Uterus (tissue), 3 donors: ENCODE measurements at regions not wholly inside any gene's neighbourhood (a gene's known extent, or its start where the extent isn't known, plus 50 kb on each side); places are given as distances from the start of the nearest gene placed in this dataset.

ENCODE experiments used
- DNase-seq, 2 donors: peaks; one replicate each; pipeline ENCODE4 v3.0.0-alpha.2; 2019 to 2020
- H3K27ac ChIP-seq, 2 donors: fragments of 200-600 bp; sonication (generic); 1 replicate in 1 of 2; 2 replicates in 1 of 2; pipeline ENCODE4 v1.5.1; 2016 to 2018
- H3K27me3 ChIP-seq, 2 donors: fragments of 200-600 bp; sonication (generic); one replicate each; pipeline ENCODE4 v1.5.1; 2018 to 2019; ENCODE audit warnings: control low read depth in 1 of 2
- H3K36me3 ChIP-seq, 2 donors: fragments of 200-600 bp; sonication (generic); one replicate each; pipeline ENCODE4 v1.5.1; 2019; ENCODE audit warnings: control low read depth in 1 of 2
- H3K4me1 ChIP-seq, 2 donors: fragments of 200-600 bp; sonication (generic); one replicate each; pipeline ENCODE4 v1.5.1; 2018 to 2019; ENCODE audit warnings: control low read depth in 1 of 2
- H3K4me3 ChIP-seq, 2 donors: fragments of 200-600 bp; sonication (generic); 1 replicate in 1 of 2; 2 replicates in 1 of 2; pipeline ENCODE4 v1.5.1; 2018 to 2019; ENCODE audit warnings: mild to moderate bottlenecking in 1 of 2
- H3K9me3 ChIP-seq, 2 donors: fragments of 200-600 bp; sonication (generic); one replicate each; pipeline ENCODE4 v1.5.1; 2019; ENCODE audit warnings: control low read depth in 1 of 2
- CTCF ChIP-seq, 4 experiments: fragments of 200-600 bp in 2 of 4; fragments of 450-650 bp in 2 of 4; sonication (generic) in 2 of 4; IDR thresholded peaks; one replicate each; pipeline ENCODE4 v1.5.1; 2016 to 2019; ENCODE audit warnings: antibody characterized with exemption in 4 of 4, mild to moderate bottlenecking in 2 of 4, moderate library complexity in 1 of 4
- POLR2A ChIP-seq, 2 donors: fragments of 450-650 bp; IDR thresholded peaks; one replicate each; pipeline ENCODE4 v1.6.1; 2016; ENCODE audit warnings: antibody characterized with exemption in 2 of 2, mild to moderate bottlenecking in 1 of 2, moderate library complexity in 1 of 2
- intact Hi-C: fragments of 100-400 bp; cut with DNase I; formaldehyde crosslinking; loops from one replicate; pipeline ENCODE4 v1.15.1; 2023; ENCODE audit warnings: low total_unique reads
- donor health status: DM: yes; HTN: yes; CAD: no.

GRCh38 chr14:87325741-87326140 lies 667.2 kb downstream of the GALC start:
- no peak for DNase-seq
- TF ChIP-seq POLR2A (IDR thresholded peaks at IDR 0.05): no peak
- TF ChIP-seq CTCF (IDR thresholded peaks at IDR 0.05): no peak
- Histone ChIP-seq H3K27ac (no peak overlapping the region), H3K36me3 (no peaks in the 10 kb centered on the region), H3K9me3 (no peaks in the 10 kb centered on the region), H3K4me3 (no peak overlapping the region), H3K4me1 (no peaks in the 10 kb centered on the region), H3K27me3 (no peaks in the 10 kb centered on the region)
- intact Hi-C loops: no loop called here

- H3K4me1 ChIP-seq: no peaks in the 10 kb centered on the region
- intact Hi-C loops: no loop called here
- H3K36me3 ChIP-seq: no peaks in the 10 kb centered on the region
- no peak for DNase-seq
- H3K27me3 ChIP-seq: no peaks in the 10 kb centered on the region
- no peaks in the 10 kb centered on the region for H3K9me3 ChIP-seq
- H3K27ac ChIP-seq: no peak overlapping the region
- TF ChIP-seq CTCF (IDR thresholded peaks at IDR 0.05): no peak
- no peak for TF ChIP-seq POLR2A (IDR thresholded peaks at IDR 0.05)
- H3K4me3 ChIP-seq: no peak overlapping the region
Measured at GRCh38 chr14:87323191-87323590, 669.8 kb downstream of the GALC start.

- Histone ChIP-seq H3K4me3 (no peak overlapping the region), H3K4me1 (no peaks in the 10 kb centered on the region), H3K9me3 (no peaks in the 10 kb centered on the region), H3K27me3 (no peaks in the 10 kb centered on the region), H3K27ac (no peak overlapping the region), H3K36me3 (no peaks in the 10 kb centered on the region)
- intact Hi-C loops: no loop called here
- no peak for DNase-seq
- TF ChIP-seq POLR2A (IDR thresholded peaks at IDR 0.05) (no peak), CTCF (IDR thresholded peaks at IDR 0.05) (no peak)
Measured at GRCh38 chr14:87321548-87321947, 671.4 kb downstream of the GALC start.

- TF ChIP-seq CTCF (IDR thresholded peaks at IDR 0.05) (no peak), POLR2A (IDR thresholded peaks at IDR 0.05) (no peak)
- Histone ChIP-seq H3K4me1 (no peaks in the 10 kb centered on the region), H3K4me3 (no peak overlapping the region), H3K9me3 (no peaks in the 10 kb centered on the region), H3K27me3 (no peaks in the 10 kb centered on the region), H3K36me3 (no peaks in the 10 kb centered on the region), H3K27ac (no peak overlapping the region)
- DNase-seq: no peak
- intact Hi-C loops: no loop called here
Measured at GRCh38 chr14:87312894-87313205, 680.1 kb downstream of the GALC start.

GRCh38 chr14:87312169-87312893 lies 680.7 kb downstream of the GALC start:
- DNase-seq: no peak
- Histone ChIP-seq H3K9me3 (no peaks in the 10 kb centered on the region), H3K27me3 (no peaks in the 10 kb centered on the region), H3K4me3 (no peak overlapping the region), H3K4me1 (no peaks in the 10 kb centered on the region), H3K36me3 (no peaks in the 10 kb centered on the region), H3K27ac (no peak overlapping the region)
- intact Hi-C loops: no loop called here
- no peak for TF ChIP-seq CTCF (IDR thresholded peaks at IDR 0.05)
- TF ChIP-seq POLR2A (IDR thresholded peaks at IDR 0.05): no peak
